ENCODE measurements at regions not wholly inside any gene's neighbourhood (a gene's known extent, or its start where the extent isn't known, plus 50 kb on each side); places are given as distances from the start of the nearest gene placed in this dataset.
"Not testable (repeated sequence)": the region's sequence is repeated elsewhere in the genome, so short reads cannot be mapped to it uniquely, and the experiment has no call there.

DNA sequence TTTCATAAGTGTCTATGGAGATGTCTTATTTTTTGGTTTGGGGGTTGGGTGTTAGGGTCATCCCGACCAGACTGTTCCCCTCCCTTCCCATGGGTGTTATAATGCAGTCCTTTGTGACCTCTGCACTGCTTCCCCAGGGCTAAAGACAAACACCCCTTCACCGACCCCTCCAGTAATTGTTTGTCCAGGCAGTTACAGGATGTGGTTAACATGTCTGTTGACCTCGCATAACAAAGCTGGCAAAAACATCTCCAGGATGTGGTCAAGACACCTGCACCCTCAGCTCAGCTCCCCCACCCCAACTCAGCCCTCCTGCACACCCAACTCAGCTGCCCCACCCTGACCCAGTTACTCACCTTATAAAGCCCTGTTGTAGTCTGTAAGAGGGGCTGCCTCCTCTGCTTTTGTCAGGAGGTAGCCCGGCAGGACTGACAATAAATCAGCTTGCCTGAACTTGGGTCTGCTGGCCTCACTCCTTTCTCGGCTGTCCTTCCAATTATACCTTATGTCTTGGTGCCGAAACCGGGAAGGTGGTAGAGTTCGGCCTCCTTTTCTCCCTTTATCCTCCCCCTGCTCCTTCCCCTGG lies 102.2 kb downstream of the ZNF92 start:
- ATAC-seq (peak in 3 of 4 donors; percentile 36 to 46 (median 38)), DNase-seq (no peak)
- intact Hi-C loops (cut with DNase I) = no loop called here
- H3K9me3 ChIP-seq = no peaks in the 10 kb centered on the region
- TF ChIP-seq, protein P1, sequence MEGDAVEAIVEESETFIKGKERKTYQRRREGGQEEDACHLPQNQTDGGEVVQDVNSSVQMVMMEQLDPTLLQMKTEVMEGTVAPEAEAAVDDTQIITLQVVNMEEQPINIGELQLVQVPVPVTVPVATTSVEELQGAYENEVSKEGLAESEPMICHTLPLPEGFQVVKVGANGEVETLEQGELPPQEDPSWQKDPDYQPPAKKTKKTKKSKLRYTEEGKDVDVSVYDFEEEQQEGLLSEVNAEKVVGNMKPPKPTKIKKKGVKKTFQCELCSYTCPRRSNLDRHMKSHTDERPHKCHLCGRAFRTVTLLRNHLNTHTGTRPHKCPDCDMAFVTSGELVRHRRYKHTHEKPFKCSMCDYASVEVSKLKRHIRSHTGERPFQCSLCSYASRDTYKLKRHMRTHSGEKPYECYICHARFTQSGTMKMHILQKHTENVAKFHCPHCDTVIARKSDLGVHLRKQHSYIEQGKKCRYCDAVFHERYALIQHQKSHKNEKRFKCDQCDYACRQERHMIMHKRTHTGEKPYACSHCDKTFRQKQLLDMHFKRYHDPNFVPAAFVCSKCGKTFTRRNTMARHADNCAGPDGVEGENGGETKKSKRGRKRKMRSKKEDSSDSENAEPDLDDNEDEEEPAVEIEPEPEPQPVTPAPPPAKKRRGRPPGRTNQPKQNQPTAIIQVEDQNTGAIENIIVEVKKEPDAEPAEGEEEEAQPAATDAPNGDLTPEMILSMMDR (IDR thresholded peaks at IDR 0.05) = no peak
- TF ChIP-seq POLR2A (IDR thresholded peaks at IDR 0.05) = no peak
- H3K36me3 ChIP-seq = no peaks in the 10 kb centered on the region
- no peaks in the 10 kb centered on the region for H3K27me3 ChIP-seq
- no peak overlapping the region for H3K4me3 ChIP-seq
- no peaks in the 10 kb centered on the region for H3K4me1 ChIP-seq
- 53% methylated on average over 6 of the region's 8 CpGs for WGBS (ENCODE audit: insufficient coverage, low coverage, low lambda C conversion rate, missing lambda C conversion rate)
- no peak overlapping the region for H3K27ac ChIP-seq

DNA sequence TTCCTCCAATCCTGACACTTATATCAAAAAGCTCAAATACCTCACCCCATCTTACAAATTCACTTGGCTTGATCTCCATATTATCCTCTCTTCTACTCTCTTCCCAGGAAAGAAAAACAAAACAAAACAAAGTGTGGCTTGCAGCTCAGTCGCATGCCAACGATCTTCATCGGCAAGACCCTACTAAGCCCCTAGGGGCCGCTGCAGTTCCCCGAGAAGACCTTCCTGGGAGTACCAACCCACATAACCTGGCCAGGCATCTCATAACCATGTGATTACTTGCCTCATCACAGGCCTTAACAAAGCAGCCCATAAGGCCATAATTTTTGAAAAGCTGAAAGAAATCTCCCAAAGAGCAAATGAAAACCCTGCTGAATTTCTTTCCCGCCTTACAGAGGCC lies 103.7 kb downstream of the ZNF92 start:
- Histone ChIP-seq H3K4me3 (no peak overlapping the region), H3K36me3 (no peaks in the 10 kb centered on the region), H3K27me3 (no peaks in the 10 kb centered on the region), H3K27ac (no peak overlapping the region), H3K9me3 (no peaks in the 10 kb centered on the region), H3K4me1 (no peaks in the 10 kb centered on the region)
- peak in 3 of 4 donors; percentile 66 to 92 (median 76) for ATAC-seq
- intact Hi-C loops (cut with DNase I) = no loop called here
- TF ChIP-seq, protein P1 (IDR thresholded peaks at IDR 0.05) = peak in 3 of 4 donors; percentile 27 to 42 (median 28)
- TF ChIP-seq POLR2A (IDR thresholded peaks at IDR 0.05) = no peak
- peak in 1 of 3 donors; percentile 50 for DNase-seq
- 57% methylated on average over 6 of the region's 6 CpGs for WGBS (ENCODE audit: insufficient coverage, low coverage, low lambda C conversion rate, missing lambda C conversion rate)

DNA sequence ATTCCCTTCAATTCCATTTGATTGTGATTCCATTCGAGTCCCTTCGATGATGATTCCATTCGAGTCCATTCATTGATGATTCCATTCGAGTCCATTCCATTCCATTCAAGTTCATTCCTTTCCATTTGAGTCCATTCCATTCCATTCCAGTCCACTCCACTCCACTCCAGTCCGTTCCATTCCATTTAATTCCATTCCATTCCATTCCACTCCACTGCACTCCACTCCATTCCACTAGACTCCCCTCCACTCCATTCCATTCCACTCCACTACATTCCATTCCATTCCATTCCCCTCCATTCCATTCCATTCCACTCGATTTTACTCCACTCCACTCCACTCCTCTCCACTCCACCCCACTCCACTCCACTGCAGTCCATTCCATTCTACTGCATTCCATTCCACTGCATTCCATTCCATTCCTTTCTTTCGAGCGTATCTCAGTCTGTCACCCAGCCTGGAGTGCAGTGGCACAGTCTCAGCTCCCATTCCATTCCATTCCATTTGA lies 115.7 kb downstream of the ZNF92 start:
- no peak for DNase-seq
- H3K36me3 ChIP-seq = no peaks in the 10 kb centered on the region
- H3K9me3 ChIP-seq = peaks cover 0 to 8% (median 0%) of the 10 kb centered on the region in 4 donors
- TF ChIP-seq, protein P1 (IDR thresholded peaks at IDR 0.05) = no peak
- no peak for TF ChIP-seq POLR2A (IDR thresholded peaks at IDR 0.05)
- no peak overlapping the region for H3K4me3 ChIP-seq
- H3K27ac ChIP-seq = no peak overlapping the region
- intact Hi-C loops (cut with DNase I) = no loop called here
- H3K27me3 ChIP-seq = no peaks in the 10 kb centered on the region
- 76% methylated on average over 8 of the region's 8 CpGs for WGBS (ENCODE audit: insufficient coverage, low coverage, low lambda C conversion rate, missing lambda C conversion rate)
- ATAC-seq = no peak
- no peaks in the 10 kb centered on the region for H3K4me1 ChIP-seq

DNA sequence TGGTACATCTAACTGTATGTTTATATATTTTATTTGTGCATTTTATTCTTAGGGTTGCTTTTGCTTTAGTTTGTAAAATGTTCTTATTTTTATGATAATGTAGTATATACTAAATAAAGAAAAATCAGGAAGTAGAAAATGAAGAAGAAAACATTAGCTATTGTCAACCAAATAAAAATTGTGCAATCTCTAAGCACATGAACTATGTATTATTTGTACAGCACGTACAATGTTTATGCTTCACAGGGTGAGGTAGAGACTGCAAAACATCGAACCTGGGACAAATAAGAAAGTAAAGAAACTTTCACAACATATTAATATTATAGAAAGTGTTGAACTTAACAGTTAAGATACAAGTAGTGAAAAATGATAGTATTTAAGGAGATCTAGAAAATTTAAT lies 123.0 kb downstream of the ZNF92 start:
- H3K4me1 ChIP-seq; H3K4me3 ChIP-seq; H3K27me3 ChIP-seq; H3K27ac ChIP-seq; intact Hi-C loops (cut with DNase I); H3K9me3 ChIP-seq; ATAC-seq; DNase-seq; H3K36me3 ChIP-seq: not testable (repeated sequence)
- WGBS (ENCODE audit: insufficient coverage, low coverage, low lambda C conversion rate, missing lambda C conversion rate) = 26% methylated on average over 2 of the region's 2 CpGs

DNA sequence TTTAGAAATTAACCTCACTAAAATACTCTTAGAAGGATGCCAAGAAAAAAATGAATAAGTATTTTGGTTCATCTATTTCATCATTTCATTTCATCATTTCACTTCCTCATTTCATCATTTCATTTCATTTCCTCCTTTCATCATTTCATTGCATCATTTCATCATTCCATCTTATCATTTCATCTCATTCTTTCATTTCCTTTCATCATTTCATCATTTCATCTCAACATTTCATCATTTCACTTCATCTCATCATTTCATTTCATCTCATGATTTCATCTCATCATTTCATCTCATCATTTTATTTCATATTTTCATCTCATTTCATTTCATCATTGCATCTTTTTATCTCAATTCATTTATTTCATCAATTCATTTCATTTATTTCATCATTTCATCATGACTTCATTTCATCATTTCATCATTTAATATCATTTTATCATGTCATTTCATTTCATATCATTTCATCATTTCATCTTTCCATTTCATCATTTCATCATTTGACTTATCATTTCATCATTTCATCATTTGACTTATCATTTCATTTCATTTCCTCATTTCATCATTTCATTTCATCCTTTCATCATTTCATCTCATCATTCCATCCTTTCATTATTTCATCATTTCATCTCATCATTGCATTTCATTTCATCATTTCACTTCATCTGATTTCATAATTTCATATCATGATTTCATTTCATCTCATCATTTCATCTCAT lies 129.9 kb downstream of the ZNF92 start:
- DNase-seq = no peak
- H3K4me3 ChIP-seq = no peak overlapping the region
- H3K36me3 ChIP-seq = no peaks in the 10 kb centered on the region
- no peak for ATAC-seq
- peaks cover 0 to 6% (median 0%) of the 10 kb centered on the region in 4 donors for H3K4me1 ChIP-seq
- H3K27ac ChIP-seq = no peak overlapping the region
- intact Hi-C loops (cut with DNase I) = no loop called here
- no peaks in the 10 kb centered on the region for H3K9me3 ChIP-seq
- no peak for TF ChIP-seq POLR2A (IDR thresholded peaks at IDR 0.05)
- TF ChIP-seq, protein P1 (IDR thresholded peaks at IDR 0.05) = no peak
- no peaks in the 10 kb centered on the region for H3K27me3 ChIP-seq

DNA sequence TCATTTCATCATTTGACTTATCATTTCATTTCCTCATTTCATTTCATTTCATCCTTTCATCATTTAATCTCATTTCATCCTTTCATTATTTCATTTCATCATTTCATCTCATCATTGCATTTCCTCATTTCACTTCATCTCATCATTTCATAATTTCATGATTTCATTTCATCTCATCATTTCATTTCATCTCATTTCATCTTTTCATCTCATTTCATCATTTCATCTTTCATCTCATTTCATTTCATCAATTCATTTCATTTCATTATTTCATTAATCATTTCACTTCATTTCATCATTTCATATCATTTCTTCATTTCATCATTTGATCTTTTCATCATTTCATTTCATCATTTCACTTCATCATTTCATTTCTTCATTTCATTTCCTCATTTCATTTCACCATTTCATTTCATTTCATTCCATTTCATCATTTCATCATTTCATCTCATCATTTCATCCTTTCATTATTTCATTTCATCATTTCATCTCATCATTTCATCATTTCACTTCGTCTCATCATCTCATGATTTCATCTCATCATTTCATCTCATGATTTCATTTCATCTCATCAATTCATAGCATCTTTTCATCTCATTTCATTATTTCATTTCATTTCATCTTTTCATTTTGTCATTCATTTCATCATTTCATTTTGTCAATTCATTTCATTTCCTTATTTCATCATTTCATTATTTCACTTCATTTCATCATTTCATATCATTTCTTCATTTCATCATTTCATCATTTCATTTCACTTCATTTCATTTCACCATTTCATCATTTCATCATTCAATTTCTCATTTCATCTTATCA lies 131.1 kb downstream of the ZNF92 start:
- H3K4me1 ChIP-seq; H3K27ac ChIP-seq; H3K9me3 ChIP-seq; H3K4me3 ChIP-seq; DNase-seq; H3K27me3 ChIP-seq; intact Hi-C loops (cut with DNase I); ATAC-seq; H3K36me3 ChIP-seq: not testable (repeated sequence)
- WGBS (ENCODE audit: insufficient coverage, low coverage, low lambda C conversion rate, missing lambda C conversion rate) = 91% methylated on average over 1 of the region's 1 CpG

DNA sequence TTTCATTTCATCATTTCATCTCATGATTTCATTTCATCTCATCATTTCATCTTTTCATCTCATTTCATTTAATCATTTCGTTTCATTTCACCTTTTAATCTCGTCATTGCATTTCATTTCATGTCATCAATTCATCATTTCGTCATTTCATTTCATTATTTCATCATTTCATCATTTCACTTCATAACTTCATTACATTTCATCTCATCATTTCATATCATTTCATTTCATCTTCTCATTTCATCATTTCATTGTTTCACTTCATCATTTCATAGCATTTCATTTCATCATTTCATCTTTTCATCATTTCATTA lies 131.6 kb downstream of the ZNF92 start:
- H3K27ac ChIP-seq; H3K27me3 ChIP-seq; H3K4me1 ChIP-seq; ATAC-seq; H3K4me3 ChIP-seq; H3K9me3 ChIP-seq; DNase-seq; intact Hi-C loops (cut with DNase I); H3K36me3 ChIP-seq: not testable (repeated sequence)
- 62% methylated on average over 3 of the region's 3 CpGs for WGBS (ENCODE audit: insufficient coverage, low coverage, low lambda C conversion rate, missing lambda C conversion rate)
